Liver (tissue), 3 donors: ENCODE measurements at regions not wholly inside any gene's neighbourhood (a gene's known extent, or its start where the extent isn't known, plus 50 kb on each side); places are given as distances from the start of the nearest gene placed in this dataset.

Experiments used
- CTCF ChIP-seq: fragments of 150-350 bp; IDR thresholded peaks from 2 replicates; pipeline ENCODE4 v1.5.1; 2017; ENCODE audit warnings: improper control_type of control experiment, low read depth, low read length; ENCODE audit not compliant: missing input control
- JUND ChIP-seq, 2 donors: IDR thresholded peaks; 2 replicates each; pipeline ENCODE4 v1.6.1; 2016; ENCODE audit warnings: antibody characterized with exemption in 2 of 2
- NR2F2 ChIP-seq: IDR thresholded peaks from 2 replicates; pipeline ENCODE4 v1.6.1; 2016; ENCODE audit warnings: antibody characterized with exemption
- RAD21 ChIP-seq, 2 donors: IDR thresholded peaks; 2 replicates each; pipeline ENCODE4 v1.6.1; 2016; ENCODE audit warnings: antibody characterized with exemption in 2 of 2, mild to moderate bottlenecking in 2 of 2
- REST ChIP-seq: IDR thresholded peaks from 2 replicates; pipeline ENCODE4 v1.6.1; 2016; ENCODE audit warnings: antibody characterized with exemption, mild to moderate bottlenecking
- RXRA ChIP-seq, 2 donors: IDR thresholded peaks; 2 replicates each; pipeline ENCODE4 v1.6.1; 2017 to 2018; ENCODE audit warnings: antibody characterized with exemption in 2 of 2, mild to moderate bottlenecking in 1 of 2
- SP1 ChIP-seq: IDR thresholded peaks from 2 replicates; pipeline ENCODE4 v1.6.1; 2018; ENCODE audit warnings: antibody characterized with exemption, mild to moderate bottlenecking
- YY1 ChIP-seq: IDR thresholded peaks from 2 replicates; pipeline ENCODE4 v1.6.1; 2016; ENCODE audit warnings: antibody characterized with exemption, mild to moderate bottlenecking
- donor health status: healthy.
- donor health status: healthy.

- no peak for TF ChIP-seq RAD21 (IDR thresholded peaks at IDR 0.05)
- no peak for TF ChIP-seq SP1
- no peak for TF ChIP-seq CTCF
- no peak for TF ChIP-seq YY1
- TF ChIP-seq JUND (IDR thresholded peaks at IDR 0.05), result no peak
- no peak for TF ChIP-seq RXRA (IDR thresholded peaks at IDR 0.05)
- no peak for TF ChIP-seq REST
- no peak for TF ChIP-seq NR2F2
Measured at GRCh38 chr11:128103278-128103873, 484.0 kb downstream of the ETS1 start.
